ENCODE measurements at regions not wholly inside any gene's neighbourhood (a gene's known extent, or its start where the extent isn't known, plus 50 kb on each side); places are given as distances from the start of the nearest gene placed in this dataset.

DNA sequence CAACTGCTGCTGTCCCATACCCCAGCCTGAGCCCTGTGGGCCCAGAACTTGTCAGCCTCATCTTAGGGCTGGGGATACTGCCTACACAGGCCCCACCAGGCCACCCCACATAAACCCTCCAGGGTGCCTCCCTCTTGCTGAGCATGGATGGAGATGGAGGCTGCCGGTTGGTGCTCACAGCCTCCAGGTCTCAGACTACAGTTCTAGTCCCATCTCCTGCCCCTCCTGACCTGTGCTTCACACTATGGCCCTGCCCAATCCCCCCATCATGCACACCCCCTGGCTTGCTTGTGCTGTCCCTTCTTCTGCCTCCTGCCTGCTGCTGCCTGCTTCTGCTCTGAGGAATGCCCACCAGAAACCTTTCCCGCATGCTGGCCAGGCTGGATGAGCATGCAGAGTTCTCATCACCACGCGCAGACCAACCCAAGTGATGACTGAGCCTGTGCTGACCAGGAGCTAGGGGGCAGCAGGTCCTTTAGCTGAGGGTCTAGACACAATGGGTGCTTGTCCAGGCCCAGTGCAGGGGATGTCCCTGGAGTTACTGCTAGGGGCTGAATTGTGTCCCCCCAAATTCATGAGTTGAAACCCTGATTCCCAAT is 138.4 kb upstream of the HS6ST1 start:
- no peaks in the 10 kb centered on the region for H3K4me1 ChIP-seq (ENCODE audit: control insufficient read depth, extremely low read depth, insufficient read depth, low read length)
- H3K27ac ChIP-seq (ENCODE audit: insufficient read depth, low read depth, low read length), result no peak overlapping the region
- no TSS peak for BruUV-seq (replicated peaks)
- no peak overlapping the region for H2AFZ ChIP-seq (ENCODE audit: low read depth, low read length)
- H3K9me3 ChIP-seq (replicated peaks; ENCODE audit: control insufficient read depth, insufficient read depth, low read length), result no peaks in the 10 kb centered on the region
- H4K20me1 ChIP-seq (replicated peaks; ENCODE audit: control insufficient read depth, extremely low read depth, insufficient read depth, low read length), result no peaks in the 10 kb centered on the region
- ChIA-PET CTCF (no interaction called here), POLR2A (no interaction called here)
- no peaks in the 10 kb centered on the region for H3K27me3 ChIP-seq (ENCODE audit: control insufficient read depth in 2 of 2, insufficient read depth in 2 of 2, low read length in 2 of 2)
- TF ChIP-seq MYC (IDR thresholded peaks at IDR 0.05; ENCODE audit: low read depth, low read length), result no peak
- TF ChIP-seq, protein P1, sequence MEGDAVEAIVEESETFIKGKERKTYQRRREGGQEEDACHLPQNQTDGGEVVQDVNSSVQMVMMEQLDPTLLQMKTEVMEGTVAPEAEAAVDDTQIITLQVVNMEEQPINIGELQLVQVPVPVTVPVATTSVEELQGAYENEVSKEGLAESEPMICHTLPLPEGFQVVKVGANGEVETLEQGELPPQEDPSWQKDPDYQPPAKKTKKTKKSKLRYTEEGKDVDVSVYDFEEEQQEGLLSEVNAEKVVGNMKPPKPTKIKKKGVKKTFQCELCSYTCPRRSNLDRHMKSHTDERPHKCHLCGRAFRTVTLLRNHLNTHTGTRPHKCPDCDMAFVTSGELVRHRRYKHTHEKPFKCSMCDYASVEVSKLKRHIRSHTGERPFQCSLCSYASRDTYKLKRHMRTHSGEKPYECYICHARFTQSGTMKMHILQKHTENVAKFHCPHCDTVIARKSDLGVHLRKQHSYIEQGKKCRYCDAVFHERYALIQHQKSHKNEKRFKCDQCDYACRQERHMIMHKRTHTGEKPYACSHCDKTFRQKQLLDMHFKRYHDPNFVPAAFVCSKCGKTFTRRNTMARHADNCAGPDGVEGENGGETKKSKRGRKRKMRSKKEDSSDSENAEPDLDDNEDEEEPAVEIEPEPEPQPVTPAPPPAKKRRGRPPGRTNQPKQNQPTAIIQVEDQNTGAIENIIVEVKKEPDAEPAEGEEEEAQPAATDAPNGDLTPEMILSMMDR (IDR thresholded peaks at IDR 0.05; ENCODE audit: extremely low read depth in 1 of 2, insufficient read depth in 1 of 2, low read depth in 1 of 2, low read length in 2 of 2), result no peak
- no peak for TF ChIP-seq GATA2 (IDR thresholded peaks at IDR 0.05; ENCODE audit: insufficient read depth, insufficient read length, low read depth, low read length)
- no peak for TF ChIP-seq JUN (IDR thresholded peaks at IDR 0.05; ENCODE audit: borderline replicate concordance, insufficient read depth, insufficient read length, low read depth)
- no peak for TF ChIP-seq POLR2AphosphoS5 (IDR thresholded peaks at IDR 0.05; ENCODE audit: insufficient read depth, low read depth, low read length)
- no peak for TF ChIP-seq POLR2A (IDR thresholded peaks at IDR 0.05; ENCODE audit: low read depth, low read length)
- no peak for TF ChIP-seq FOS (IDR thresholded peaks at IDR 0.05; ENCODE audit: borderline replicate concordance, insufficient read depth, low read length)
- TF ChIP-seq, protein P2, sequence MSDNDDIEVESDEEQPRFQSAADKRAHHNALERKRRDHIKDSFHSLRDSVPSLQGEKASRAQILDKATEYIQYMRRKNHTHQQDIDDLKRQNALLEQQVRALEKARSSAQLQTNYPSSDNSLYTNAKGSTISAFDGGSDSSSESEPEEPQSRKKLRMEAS (IDR thresholded peaks at IDR 0.05; ENCODE audit: insufficient read depth, insufficient read length), result no peak
- TF ChIP-seq EZH2 (IDR thresholded peaks at IDR 0.05; ENCODE audit: borderline replicate concordance, low read depth, low read length, severe bottlenecking), result no peak
- DNase-seq (ENCODE audit: low read depth, low spot score), result no peak
- FAIRE-seq, result no peak
- no peak overlapping the region for H3K9ac ChIP-seq (replicated peaks; ENCODE audit: extremely low read depth, insufficient read depth, low read length)
- H3K4me3 ChIP-seq (replicated peaks in 1 of 3; ENCODE audit: insufficient read depth in 1 of 3, low read depth in 1 of 3, low read length in 3 of 3), result no peak overlapping the region
- no peaks in the 10 kb centered on the region for H3K9me1 ChIP-seq (replicated peaks; ENCODE audit: control insufficient read depth, extremely low read depth, insufficient read depth, low read length)
- H3K79me2 ChIP-seq (ENCODE audit: control insufficient read depth, insufficient read depth, low read length), result no peaks in the 10 kb centered on the region
- intact Hi-C loops (cut with micrococcal nuclease), result no loop called here
- H3K36me3 ChIP-seq (ENCODE audit: control insufficient read depth in 2 of 2, extremely low read depth in 1 of 2, insufficient read depth in 2 of 2, low read length in 2 of 2), result no peaks in the 10 kb centered on the region
- no peak overlapping the region for H3K4me2 ChIP-seq (ENCODE audit: insufficient read depth, low read length)
- dilution Hi-C loops (cut with MboI; ENCODE audit: extremely low pct_ligation_motif_present, low sequenced_read_pairs), result no loop called here
